SK-N-MC (cell line): ENCODE measurements at regions not wholly inside any gene's neighbourhood (a gene's known extent, or its start where the extent isn't known, plus 50 kb on each side); places are given as distances from the start of the nearest gene placed in this dataset.

ENCODE experiments used
- DNase-seq: peaks from one replicate; pipeline ENCODE4 v3.0.0-alpha.2; 2011; ENCODE audit warnings: low read depth, low spot score
- H3K27ac ChIP-seq: fragments of 200-600 bp; sonication (generic); 2 replicates; pipeline ENCODE4 v1.5.1; 2016; ENCODE audit warnings: mixed run types
- H3K36me3 ChIP-seq: fragments of 200-600 bp; sonication (generic); 2 replicates; pipeline ENCODE4 v1.6.1; 2017; ENCODE audit warnings: antibody characterized with exemption, low read length, mixed read lengths; ENCODE audit not compliant: insufficient read depth
- H3K4me3 ChIP-seq: fragments of 200-600 bp; sonication (generic); 2 replicates; pipeline ENCODE4 v1.5.1; 2016
- H3K9ac ChIP-seq: fragments of 200-600 bp; sonication (generic); 2 replicates; pipeline ENCODE4 v1.8.0; 2017; ENCODE audit warnings: mixed run types, mixed read lengths; ENCODE audit not compliant: insufficient read length
- H3K9me3 ChIP-seq: fragments of 200-600 bp; sonication (generic); 2 replicates; pipeline ENCODE4 v1.6.1; 2017; ENCODE audit warnings: low read depth, mild to moderate bottlenecking, antibody characterized with exemption, low read length, moderate library complexity, mixed read lengths
- EZH2 ChIP-seq: fragments of 200-600 bp; sonication (generic); IDR thresholded peaks from one replicate; pipeline ENCODE4 v1.6.1; 2017; ENCODE audit warnings: antibody characterized with exemption
- FOXP2 ChIP-seq: optimal IDR thresholded peaks from 2 replicates; pipeline ENCODE3; 2011; ENCODE audit warnings: mild to moderate bottlenecking, moderate library complexity; ENCODE audit not compliant: insufficient read depth; ENCODE audit errors: extremely low read length, control extremely low read depth
- POLR2AphosphoS5 ChIP-seq: IDR thresholded peaks from 2 replicates; pipeline ENCODE4 v1.6.1; 2012; ENCODE audit warnings: mild to moderate bottlenecking, low read depth, low read length, borderline replicate concordance

GRCh38 chr9:136611606-136612005, 51.1 kb upstream of the EGFL7 start:
- no peaks in the 10 kb centered on the region for H3K9me3 ChIP-seq
- H3K36me3 ChIP-seq: no peaks in the 10 kb centered on the region
- H3K9ac ChIP-seq: no peak overlapping the region
- H3K27ac ChIP-seq: no peak overlapping the region
- DNase-seq: no peak
- no peak overlapping the region for H3K4me3 ChIP-seq
- TF ChIP-seq FOXP2 (no peak), EZH2 (no peak), POLR2AphosphoS5 (no peak)

- Histone ChIP-seq H3K27ac (no peak overlapping the region), H3K4me3 (no peak overlapping the region), H3K9ac (no peak overlapping the region), H3K9me3 (no peaks in the 10 kb centered on the region), H3K36me3 (no peaks in the 10 kb centered on the region)
- TF ChIP-seq EZH2: no peak
- no peak for TF ChIP-seq POLR2AphosphoS5
- TF ChIP-seq FOXP2: no peak
- no peak for DNase-seq
Observed at GRCh38 chr9:136611119-136611518, 51.6 kb upstream of the EGFL7 start.

GRCh38 chr9:136610426-136610825, 52.3 kb upstream of the EGFL7 start:
- Histone ChIP-seq H3K9me3 (no peaks in the 10 kb centered on the region), H3K9ac (no peak overlapping the region), H3K4me3 (no peak overlapping the region), H3K36me3 (no peaks in the 10 kb centered on the region), H3K27ac (no peak overlapping the region)
- no peak for DNase-seq
- TF ChIP-seq FOXP2: no peak
- no peak for TF ChIP-seq EZH2
- TF ChIP-seq POLR2AphosphoS5: no peak

- Histone ChIP-seq H3K4me3 (no peak overlapping the region), H3K36me3 (no peaks in the 10 kb centered on the region), H3K9ac (no peak overlapping the region), H3K27ac (no peak overlapping the region), H3K9me3 (no peaks in the 10 kb centered on the region)
- TF ChIP-seq EZH2 (no peak), FOXP2 (no peak), POLR2AphosphoS5 (no peak)
- DNase-seq: no peak
Observed at GRCh38 chr9:136609838-136610311, 52.8 kb upstream of the EGFL7 start.

GRCh38 chr9:136609160-136609475, 53.6 kb upstream of the EGFL7 start:
- H3K9ac ChIP-seq: no peak overlapping the region
- H3K27ac ChIP-seq: no peak overlapping the region
- TF ChIP-seq EZH2: no peak
- TF ChIP-seq FOXP2: no peak
- no peak for TF ChIP-seq POLR2AphosphoS5
- DNase-seq: no peak
- no peaks in the 10 kb centered on the region for H3K9me3 ChIP-seq
- no peaks in the 10 kb centered on the region for H3K36me3 ChIP-seq
- H3K4me3 ChIP-seq: no peak overlapping the region

- Histone ChIP-seq H3K9me3 (no peaks in the 10 kb centered on the region), H3K27ac (peak overlapping the region; percentile 57; the same call in 1 of the 2 replicates), H3K4me3 (peak overlapping the region; percentile 9; the same call in 1 of the 2 replicates), H3K9ac (no peak overlapping the region), H3K36me3 (no peaks in the 10 kb centered on the region)
- DNase-seq: no peak
- TF ChIP-seq FOXP2: no peak
- no peak for TF ChIP-seq EZH2
- no peak for TF ChIP-seq POLR2AphosphoS5
Observed at GRCh38 chr9:136608348-136609159, 54.2 kb upstream of the EGFL7 start.

GRCh38 chr9:136607334-136607919, 55.3 kb upstream of the EGFL7 start:
- Histone ChIP-seq H3K27ac (no peak overlapping the region), H3K36me3 (no peaks in the 10 kb centered on the region), H3K9me3 (no peaks in the 10 kb centered on the region), H3K9ac (no peak overlapping the region), H3K4me3 (no peak overlapping the region)
- TF ChIP-seq EZH2 (no peak), FOXP2 (no peak), POLR2AphosphoS5 (no peak)
- DNase-seq: no peak

GRCh38 chr9:136606687-136607333, 55.9 kb upstream of the EGFL7 start:
- Histone ChIP-seq H3K36me3 (no peaks in the 10 kb centered on the region), H3K9ac (no peak overlapping the region), H3K4me3 (no peak overlapping the region), H3K27ac (no peak overlapping the region), H3K9me3 (no peaks in the 10 kb centered on the region)
- no peak for TF ChIP-seq EZH2
- DNase-seq: no peak
